HG03039 (cell line): ENCODE measurements at regions not wholly inside any gene's neighbourhood (a gene's known extent, or its start where the extent isn't known, plus 50 kb on each side); places are given as distances from the start of the nearest gene placed in this dataset.
A peak's percentile ranks its signal among the peaks of the same experiment; 100 is the strongest.
"Not testable (repeated sequence)": the region's sequence is repeated elsewhere in the genome, so short reads cannot be mapped to it uniquely, and the experiment has no call there.

Source experiments
- ATAC-seq: cut with Tn5 transposase; IDR thresholded peaks from one replicate; pipeline ENCODE4 v1.9.1; 2021; ENCODE audit warnings: mild to moderate bottlenecking, moderate library complexity; ENCODE audit not compliant: unreplicated experiment

- ATAC-seq = no peak
Observed at GRCh38 chr1:67482733-67483482, 52.7 kb upstream of the SERBP1 start.

DNA sequence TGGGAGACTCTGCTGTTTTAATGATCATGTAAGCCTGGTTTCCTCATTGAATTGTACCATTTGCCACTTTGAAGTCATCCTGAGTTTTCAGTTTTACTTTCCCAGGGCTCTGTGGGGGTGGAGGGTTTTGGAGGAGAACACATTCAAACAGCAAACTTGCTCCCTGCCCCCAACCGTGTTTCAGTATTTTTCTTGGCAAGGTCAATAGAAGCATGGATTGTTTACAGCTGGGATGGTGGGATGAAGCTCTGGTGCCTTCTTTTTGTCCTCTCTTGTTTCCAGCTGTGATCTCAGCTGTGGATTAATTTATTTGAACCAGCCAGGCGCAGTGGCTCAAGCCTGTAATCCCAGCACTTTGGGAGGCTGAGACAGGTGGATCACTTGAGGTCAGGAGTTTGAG, 54.3 kb upstream of the SERBP1 start:
- ATAC-seq = no peak

- ATAC-seq = no peak
Observed at GRCh38 chr1:67485046-67485811, 55.0 kb upstream of the SERBP1 start.

DNA sequence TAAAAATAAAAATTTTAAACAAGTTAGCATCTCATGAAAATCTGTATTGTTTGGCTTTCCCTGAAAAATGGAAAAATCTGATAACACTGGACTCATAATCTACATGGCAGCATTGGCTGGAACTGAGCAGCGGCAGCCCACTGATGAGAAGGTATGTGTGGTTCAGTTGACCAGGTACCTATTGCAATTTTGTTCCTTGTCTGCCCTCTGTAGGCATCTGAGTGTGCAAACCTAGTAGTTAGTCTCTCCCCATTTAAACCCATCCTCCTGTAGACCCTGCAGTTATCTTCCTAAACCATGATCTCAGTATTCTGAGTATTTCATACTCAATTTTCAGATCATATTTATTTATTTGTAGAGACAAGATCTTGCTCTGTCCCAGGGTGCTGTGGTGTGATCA, 59.4 kb upstream of the SERBP1 start:
- ATAC-seq = no peak

DNA sequence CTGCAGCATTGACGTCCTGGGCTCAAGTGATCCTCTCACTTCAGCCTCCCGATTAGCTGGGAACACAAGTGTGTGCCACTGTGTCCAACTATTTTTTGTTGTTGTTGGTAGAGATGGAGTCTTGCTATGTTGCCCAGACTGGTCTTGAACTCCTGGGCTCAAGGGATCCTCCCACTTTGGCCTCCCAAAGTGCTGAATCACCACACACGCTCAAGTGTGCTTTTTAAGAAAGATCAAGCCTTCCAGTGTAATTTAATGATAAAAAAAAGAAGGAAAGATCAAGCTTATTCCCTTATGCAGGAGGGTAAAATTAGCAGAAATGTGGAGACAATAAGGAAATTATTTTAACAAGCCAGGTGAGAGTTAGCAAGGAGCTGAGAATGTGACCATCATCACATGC, 61.1 kb upstream of the SERBP1 start:
- no peak for ATAC-seq

GRCh38 chr1:67493148-67493547, 62.9 kb upstream of the SERBP1 start:
- no peak for ATAC-seq

- no peak for ATAC-seq
Observed at GRCh38 chr1:67495327-67495726, 65.1 kb upstream of the SERBP1 start.

DNA sequence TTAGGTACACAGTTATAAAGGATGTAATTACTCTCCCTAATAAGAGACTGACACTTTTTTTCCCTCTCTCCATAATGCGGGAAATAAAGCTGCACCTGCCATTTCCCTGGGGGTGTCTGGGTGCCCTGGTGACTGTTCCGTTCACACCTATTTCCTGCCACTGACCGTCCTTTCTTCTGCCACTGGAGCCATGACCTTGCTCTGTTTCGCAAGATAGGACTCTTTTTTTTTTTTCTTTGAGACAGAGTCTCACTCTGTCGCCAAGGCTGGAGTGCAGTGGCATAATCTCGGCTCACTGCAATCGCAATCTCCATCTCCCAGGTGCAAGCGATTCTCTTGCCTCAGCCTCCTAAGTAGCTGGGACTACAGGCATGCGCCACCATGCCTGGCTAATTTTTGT, 66.1 kb upstream of the SERBP1 start:
- ATAC-seq = no peak

- peak; percentile 95 for ATAC-seq
Observed at GRCh38 chr1:67500413-67500959, 70.3 kb upstream of the SERBP1 start.

- no peak for ATAC-seq
Observed at GRCh38 chr1:67503974-67504373, 73.8 kb upstream of the SERBP1 start.

DNA sequence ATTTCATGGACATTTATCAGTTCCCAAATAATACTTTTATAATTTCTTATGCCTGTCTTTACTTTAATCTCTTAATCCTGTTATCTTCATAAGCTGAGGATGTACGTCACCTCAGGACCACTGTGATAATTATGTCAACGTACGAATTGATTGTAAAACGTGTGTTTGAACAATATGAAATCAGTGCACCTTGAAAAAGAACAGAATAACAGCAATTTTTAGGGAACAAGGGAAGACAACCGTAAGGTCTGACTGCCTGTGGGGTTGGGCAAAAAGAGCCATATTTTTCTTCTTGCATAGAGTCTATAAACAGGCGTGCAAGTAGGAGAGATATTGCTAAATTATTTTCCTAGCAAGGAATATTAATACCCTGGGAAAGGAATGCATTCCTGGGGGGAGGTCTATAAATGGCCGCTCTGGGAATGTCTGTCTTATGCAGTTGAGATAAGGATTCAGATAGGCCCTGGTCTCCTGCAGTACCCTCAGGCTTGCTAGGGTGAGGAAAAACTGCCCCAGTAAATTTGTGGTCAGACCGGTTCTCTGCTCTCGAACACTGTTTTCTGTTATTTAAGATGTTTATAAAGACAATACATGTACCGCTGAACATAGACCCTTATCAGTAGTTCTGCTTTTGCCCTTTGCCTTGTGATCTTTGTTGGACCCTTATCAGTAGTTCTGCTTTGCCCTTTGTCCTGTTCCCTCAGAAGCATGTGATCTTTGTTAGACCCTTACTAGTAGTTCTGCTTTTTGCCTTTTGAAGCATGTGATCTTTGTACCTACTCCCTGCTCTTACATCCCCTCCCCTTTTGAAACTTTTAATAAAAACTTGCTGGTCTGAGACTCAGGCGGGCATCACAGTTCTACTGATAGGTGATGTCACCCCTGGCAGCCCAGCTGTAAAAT, 83.4 kb upstream of the SERBP1 start:
- not testable (repeated sequence) for ATAC-seq

GRCh38 chr1:67514300-67514699, 84.1 kb upstream of the SERBP1 start:
- no peak for ATAC-seq

- no peak for ATAC-seq
Observed at GRCh38 chr1:67514786-67515185, 84.6 kb upstream of the SERBP1 start.

DNA sequence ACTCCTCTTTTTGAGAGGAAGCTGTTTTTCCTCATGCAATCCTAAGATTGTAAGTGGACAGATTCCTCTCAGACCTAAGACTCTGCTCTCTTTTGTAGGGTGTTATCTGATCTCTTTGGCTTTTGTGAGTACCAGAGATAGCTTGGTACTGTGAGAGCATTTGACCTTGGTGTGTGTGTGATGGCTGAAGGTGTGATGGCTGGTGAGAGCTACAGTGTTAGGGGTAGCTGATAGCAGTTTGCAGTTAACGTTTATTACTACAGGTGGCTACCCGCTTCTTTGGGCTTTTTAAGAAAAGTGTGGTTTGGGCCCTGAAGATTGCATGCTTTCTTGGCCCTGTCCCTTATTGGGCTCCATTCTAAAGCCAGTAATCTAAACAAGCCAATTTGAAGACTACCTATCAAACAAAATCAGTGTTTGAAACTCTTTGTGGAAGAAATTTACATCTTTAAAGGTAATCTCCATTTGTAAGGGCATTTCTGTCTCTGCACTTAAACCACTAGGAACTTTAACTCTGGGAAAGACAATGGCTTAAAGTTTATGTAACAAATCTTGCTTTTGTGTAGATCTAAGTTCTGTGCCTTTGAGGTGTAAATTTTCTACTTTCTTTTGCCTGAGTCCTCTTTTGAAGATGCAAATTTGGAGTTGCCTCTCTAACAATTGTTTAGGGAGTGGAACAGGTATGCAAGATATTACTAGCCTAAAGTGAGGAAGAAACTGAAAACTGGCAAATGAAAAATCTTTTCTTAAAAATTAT, 85.3 kb upstream of the SERBP1 start:
- ATAC-seq = no peak

GRCh38 chr1:67517046-67517445, 86.8 kb upstream of the SERBP1 start:
- no peak for ATAC-seq

DNA sequence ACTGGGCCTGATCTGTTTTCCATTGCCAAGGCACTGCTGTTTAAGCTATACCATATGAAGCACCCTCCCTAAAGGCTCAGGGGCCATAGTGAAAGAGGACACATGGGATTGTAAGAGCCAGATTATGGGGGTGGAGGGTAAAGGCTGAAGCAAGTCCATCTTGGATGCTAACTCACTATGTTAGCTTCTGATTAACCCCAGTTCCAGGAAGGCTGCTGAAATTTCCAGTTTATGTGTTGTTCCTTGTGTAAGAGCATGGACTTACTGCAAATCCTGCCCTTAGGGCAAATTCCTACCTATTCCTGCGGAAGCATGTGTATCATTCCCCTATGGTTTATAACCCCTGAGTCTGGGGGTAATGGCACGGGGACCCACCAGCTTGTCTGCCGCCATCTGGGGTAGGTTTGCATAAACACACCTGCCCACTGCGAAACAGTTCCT, 91.8 kb upstream of the SERBP1 start:
- ATAC-seq = no peak

GRCh38 chr1:67522793-67523192, 92.6 kb upstream of the SERBP1 start:
- no peak for ATAC-seq

GRCh38 chr1:67524143-67525052, 94.2 kb upstream of the SERBP1 start:
- no peak for ATAC-seq

GRCh38 chr1:67525053-67525760, 95.0 kb upstream of the SERBP1 start:
- no peak for ATAC-seq
